ENCODE measurements at regions not wholly inside any gene's neighbourhood (a gene's known extent, or its start where the extent isn't known, plus 50 kb on each side); places are given as distances from the start of the nearest gene placed in this dataset.

- H3K4me3 Mint-ChIP-seq, result no peak overlapping the region
- H3K27me3 Mint-ChIP-seq (ENCODE audit: low read depth in 2 of 2), result peaks cover 5 to 32% of the 10 kb centered on the region in 2 donors
- Histone ChIP-seq H3K27ac (ENCODE audit: low read length) (no peak overlapping the region), H3K27me3 (ENCODE audit: control insufficient read depth, insufficient read depth, low read length) (peaks cover 5% of the 10 kb centered on the region), H3K4me1 (ENCODE audit: control insufficient read depth, insufficient read depth, low read length) (no peaks in the 10 kb centered on the region), H3K4me3 (ENCODE audit: low read length) (no peak overlapping the region), H3K9me3 (ENCODE audit: control insufficient read depth, insufficient read depth, low read length) (no peaks in the 10 kb centered on the region), H3K36me3 (ENCODE audit: control insufficient read depth, insufficient read depth, low read length) (no peaks in the 10 kb centered on the region)
- H3K9me3 Mint-ChIP-seq, result peaks cover 0 to 2% of the 10 kb centered on the region in 2 donors
- 85% methylated on average over 2 of the region's 2 CpGs for WGBS (ENCODE audit: insufficient coverage)
- TF ChIP-seq CTCF (IDR thresholded peaks at IDR 0.05), result no peak
- H3K4me1 Mint-ChIP-seq, result peaks cover 0 to under 1% of the 10 kb centered on the region in 2 donors
- intact Hi-C loops (cut with micrococcal nuclease), result no loop called here
- no peaks in the 10 kb centered on the region for H3K36me3 Mint-ChIP-seq
- no peak for ATAC-seq
- no peak overlapping the region for H3K27ac Mint-ChIP-seq
- no peak for DNase-seq
Observed at GRCh38 chr3:150152567-150152966, 181.9 kb upstream of the PFN2 start.

- ATAC-seq (no peak), DNase-seq (no peak)
- Mint-ChIP-seq H3K27me3 (ENCODE audit: low read depth in 2 of 2) (peaks cover 5 to 32% of the 10 kb centered on the region in 2 donors), H3K4me3 (no peak overlapping the region), H3K36me3 (no peaks in the 10 kb centered on the region), H3K9me3 (peaks cover 0 to 2% of the 10 kb centered on the region in 2 donors), H3K4me1 (peaks cover 0 to 8% of the 10 kb centered on the region in 2 donors), H3K27ac (no peak overlapping the region)
- Histone ChIP-seq H3K4me1 (ENCODE audit: control insufficient read depth, insufficient read depth, low read length) (no peaks in the 10 kb centered on the region), H3K36me3 (ENCODE audit: control insufficient read depth, insufficient read depth, low read length) (no peaks in the 10 kb centered on the region), H3K9me3 (ENCODE audit: control insufficient read depth, insufficient read depth, low read length) (no peaks in the 10 kb centered on the region), H3K27ac (ENCODE audit: low read length) (no peak overlapping the region), H3K4me3 (ENCODE audit: low read length) (no peak overlapping the region), H3K27me3 (ENCODE audit: control insufficient read depth, insufficient read depth, low read length) (peaks cover 5% of the 10 kb centered on the region)
- intact Hi-C loops (cut with micrococcal nuclease), result no loop called here
- no peak for TF ChIP-seq CTCF (IDR thresholded peaks at IDR 0.05)
- 92% methylated on average over 5 of the region's 5 CpGs for WGBS (ENCODE audit: insufficient coverage)
Observed at GRCh38 chr3:150150633-150151032, 179.9 kb upstream of the PFN2 start.

- Mint-ChIP-seq H3K9me3 (peaks cover 0 to 2% of the 10 kb centered on the region in 2 donors), H3K4me3 (no peak overlapping the region), H3K27ac (no peak overlapping the region), H3K4me1 (peaks cover 0 to 8% of the 10 kb centered on the region in 2 donors), H3K27me3 (ENCODE audit: low read depth in 2 of 2) (peaks cover 2 to 32% of the 10 kb centered on the region in 2 donors), H3K36me3 (no peaks in the 10 kb centered on the region)
- Histone ChIP-seq H3K27me3 (ENCODE audit: control insufficient read depth, insufficient read depth, low read length) (peaks cover 3% of the 10 kb centered on the region), H3K36me3 (ENCODE audit: control insufficient read depth, insufficient read depth, low read length) (no peaks in the 10 kb centered on the region), H3K4me3 (ENCODE audit: low read length) (no peak overlapping the region), H3K4me1 (ENCODE audit: control insufficient read depth, insufficient read depth, low read length) (no peaks in the 10 kb centered on the region), H3K27ac (ENCODE audit: low read length) (no peak overlapping the region), H3K9me3 (ENCODE audit: control insufficient read depth, insufficient read depth, low read length) (no peaks in the 10 kb centered on the region)
- WGBS (ENCODE audit: insufficient coverage), result 0% methylated on average over 1 of the region's 1 CpG
- no peak for ATAC-seq
- no peak for TF ChIP-seq CTCF (IDR thresholded peaks at IDR 0.05)
- intact Hi-C loops (cut with micrococcal nuclease), result no loop called here
- no peak for DNase-seq
Observed at GRCh38 chr3:150149651-150150051, 179.0 kb upstream of the PFN2 start.

GRCh38 chr3:150148227-150148626 is 177.5 kb upstream of the PFN2 start:
- no peaks in the 10 kb centered on the region for H3K36me3 Mint-ChIP-seq
- peaks cover 5 to 30% of the 10 kb centered on the region in 2 donors for H3K27me3 Mint-ChIP-seq (ENCODE audit: low read depth in 2 of 2)

More at GRCh38 chr3:150148227-150148626, 177.5 kb upstream of the PFN2 start:
- 88% methylated on average over 5 of the region's 5 CpGs for WGBS (ENCODE audit: insufficient coverage)
- Histone ChIP-seq H3K4me3 (ENCODE audit: low read length) (no peak overlapping the region), H3K9me3 (ENCODE audit: control insufficient read depth, insufficient read depth, low read length) (no peaks in the 10 kb centered on the region), H3K4me1 (ENCODE audit: control insufficient read depth, insufficient read depth, low read length) (no peaks in the 10 kb centered on the region), H3K36me3 (ENCODE audit: control insufficient read depth, insufficient read depth, low read length) (no peaks in the 10 kb centered on the region), H3K27ac (ENCODE audit: low read length) (no peak overlapping the region), H3K27me3 (ENCODE audit: control insufficient read depth, insufficient read depth, low read length) (peaks cover 3% of the 10 kb centered on the region)
- ATAC-seq, result no peak
- Mint-ChIP-seq H3K9me3 (peaks cover 0 to 2% of the 10 kb centered on the region in 2 donors), H3K27ac (no peak overlapping the region), H3K4me1 (peaks cover 0 to 8% of the 10 kb centered on the region in 2 donors), H3K4me3 (no peak overlapping the region)
- no peak for TF ChIP-seq CTCF (IDR thresholded peaks at IDR 0.05)
- intact Hi-C loops (cut with micrococcal nuclease), result no loop called here
- no peak for DNase-seq

Data from natural killer cell (primary cell).